Fibroblast of lung (primary cell): ENCODE measurements at regions not wholly inside any gene's neighbourhood (a gene's known extent, or its start where the extent isn't known, plus 50 kb on each side); places are given as distances from the start of the nearest gene placed in this dataset.

Source experiments
- DNase-seq, 2 donors: peaks; one replicate each; pipeline versions ENCODE4 v3.0.0 to v3.0.0-alpha.2; 2010; ENCODE audit warnings: low read depth in 2 of 2
- H2AFZ ChIP-seq: 2 replicates; pipeline ENCODE4 v1.5.1; 2012; ENCODE audit warnings: low read length, control low read depth, inconsistent platforms
- H3K27ac ChIP-seq: 2 replicates; pipeline ENCODE4 v1.5.1; 2011; ENCODE audit warnings: low read length, control low read depth; ENCODE audit not compliant: insufficient read depth
- H3K27me3 ChIP-seq: 2 replicates; pipeline ENCODE4 v1.5.1; 2011; ENCODE audit warnings: mild to moderate bottlenecking, low read length; ENCODE audit not compliant: control insufficient read depth, insufficient read depth
- H3K36me3 ChIP-seq: 2 replicates; pipeline ENCODE4 v1.5.1; 2011; ENCODE audit warnings: low read length; ENCODE audit not compliant: control insufficient read depth, insufficient read depth
- H3K4me1 ChIP-seq: 2 replicates; pipeline ENCODE4 v1.5.1; 2011; ENCODE audit warnings: low read length; ENCODE audit not compliant: control insufficient read depth, insufficient read depth; ENCODE audit errors: extremely low read depth
- H3K4me2 ChIP-seq: 2 replicates; pipeline ENCODE4 v1.5.1; 2011; ENCODE audit warnings: low read length, control low read depth; ENCODE audit not compliant: insufficient read depth; ENCODE audit errors: extremely low read depth
- H3K4me3 ChIP-seq, 4 experiments: fragments of 200-600 bp in 1 of 4; sonication (generic) in 1 of 4; replicated peaks in 1 of 4; 2 replicates each; pipeline ENCODE4 v1.5.1; 2011 to 2016; ENCODE audit warnings: low read length in 4 of 4, low read depth in 3 of 4, mild to moderate bottlenecking in 3 of 4, control low read depth in 2 of 4, inconsistent platforms in 1 of 4, mixed read lengths in 1 of 4; ENCODE audit not compliant: insufficient read depth in 1 of 4; ENCODE audit errors: control extremely low read depth in 1 of 4
- H3K79me2 ChIP-seq: 2 replicates; pipeline ENCODE4 v1.5.1; 2012; ENCODE audit warnings: mild to moderate bottlenecking, low read length, inconsistent platforms; ENCODE audit not compliant: control insufficient read depth, insufficient read depth
- H3K9ac ChIP-seq: 2 replicates; pipeline ENCODE4 v1.5.1; 2011; ENCODE audit warnings: mild to moderate bottlenecking, low read length, control low read depth; ENCODE audit not compliant: insufficient read depth
- H3K9me3 ChIP-seq: 2 replicates; pipeline ENCODE4 v1.5.1; 2012; ENCODE audit warnings: low read depth, low read length; ENCODE audit not compliant: control insufficient read depth, insufficient read depth
- H4K20me1 ChIP-seq: 2 replicates; pipeline ENCODE4 v1.5.1; 2011; ENCODE audit warnings: low read length; ENCODE audit not compliant: control insufficient read depth, insufficient read depth; ENCODE audit errors: extremely low read depth
- CTCF ChIP-seq, 2 donors: IDR thresholded peaks in 1 of 2; conservative IDR thresholded peaks in 1 of 2; 1 replicate in 1 of 2; 2 replicates in 1 of 2; pipeline ENCODE4 v1.5.1; 2011 to 2012; ENCODE audit warnings: low read length in 2 of 2, control low read depth in 1 of 2, inconsistent platforms in 1 of 2, low read depth in 1 of 2, mild to moderate bottlenecking in 1 of 2
- EZH2 ChIP-seq: IDR thresholded peaks from 2 replicates; pipeline ENCODE4 v1.5.1; 2012; ENCODE audit warnings: low read length, control low read depth, mild to moderate bottlenecking; ENCODE audit errors: missing control alignments

- Histone ChIP-seq H3K4me2 (no peak overlapping the region), H3K9me3 (no peaks in the 10 kb centered on the region), H3K4me1 (no peaks in the 10 kb centered on the region), H4K20me1 (no peaks in the 10 kb centered on the region), H3K27ac (no peak overlapping the region), H3K79me2 (no peaks in the 10 kb centered on the region), H3K27me3 (no peaks in the 10 kb centered on the region), H2AFZ (no peak overlapping the region), H3K4me3 (no peak overlapping the region), H3K9ac (no peak overlapping the region), H3K36me3 (no peaks in the 10 kb centered on the region)
- DNase-seq = no peak
- TF ChIP-seq EZH2 = no peak
These were observed 220.5 kb upstream of the SLC35B3 start for GRCh38 chr6:8655670-8656454.

GRCh38 chr6:8652710-8653109 is 217.4 kb upstream of the SLC35B3 start:
- H3K79me2 ChIP-seq = no peaks in the 10 kb centered on the region
- H2AFZ ChIP-seq = no peak overlapping the region
- TF ChIP-seq CTCF (conservative IDR thresholded peaks at IDR 0.05 in 1 of 2, IDR thresholded peaks at IDR 0.05 in 1 of 2; ENCODE audit: low read depth in 1 of 2, low read length in 2 of 2) (no peak), EZH2 (no peak)
- H3K4me1 ChIP-seq = no peaks in the 10 kb centered on the region
- no peaks in the 10 kb centered on the region for H4K20me1 ChIP-seq
- no peak overlapping the region for H3K9ac ChIP-seq
- no peaks in the 10 kb centered on the region for H3K36me3 ChIP-seq
- no peak overlapping the region for H3K4me3 ChIP-seq
- DNase-seq = no peak
- no peaks in the 10 kb centered on the region for H3K9me3 ChIP-seq
- H3K27ac ChIP-seq = no peak overlapping the region
- no peaks in the 10 kb centered on the region for H3K27me3 ChIP-seq
- no peak overlapping the region for H3K4me2 ChIP-seq

DNA sequence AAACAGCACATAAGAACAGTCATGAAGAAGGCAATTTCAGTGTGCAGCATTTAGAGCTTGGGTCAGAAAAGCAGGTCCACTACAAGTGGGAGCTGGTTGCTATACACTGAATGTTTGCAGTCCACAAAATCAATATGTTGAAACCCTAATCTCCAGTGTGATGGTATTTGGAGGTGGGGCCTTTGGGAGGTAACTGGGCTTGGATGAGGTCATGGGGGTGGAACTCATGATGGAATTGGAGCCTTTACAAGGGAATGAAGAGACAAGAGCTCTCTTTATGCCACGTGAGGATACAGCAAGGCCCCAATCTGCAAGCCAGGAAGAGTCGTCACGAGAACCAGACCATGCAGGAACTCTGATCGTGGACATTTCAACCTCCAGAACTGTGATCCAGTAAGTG is 216.7 kb upstream of the SLC35B3 start:
- Histone ChIP-seq H3K27me3 (no peaks in the 10 kb centered on the region), H3K9me3 (no peaks in the 10 kb centered on the region), H3K4me2 (no peak overlapping the region), H4K20me1 (no peaks in the 10 kb centered on the region), H3K4me1 (no peaks in the 10 kb centered on the region), H3K27ac (no peak overlapping the region), H2AFZ (no peak overlapping the region), H3K4me3 (no peak overlapping the region), H3K36me3 (no peaks in the 10 kb centered on the region), H3K79me2 (no peaks in the 10 kb centered on the region), H3K9ac (no peak overlapping the region)
- DNase-seq = no peak
- TF ChIP-seq EZH2 (no peak), CTCF (conservative IDR thresholded peaks at IDR 0.05 in 1 of 2, IDR thresholded peaks at IDR 0.05 in 1 of 2; ENCODE audit: low read depth in 1 of 2, low read length in 2 of 2) (no peak)
